ENCODE measurements at regions not wholly inside any gene's neighbourhood (a gene's known extent, or its start where the extent isn't known, plus 50 kb on each side); places are given as distances from the start of the nearest gene placed in this dataset.
A peak's percentile ranks its signal among the peaks of the same experiment; 100 is the strongest.

DNA sequence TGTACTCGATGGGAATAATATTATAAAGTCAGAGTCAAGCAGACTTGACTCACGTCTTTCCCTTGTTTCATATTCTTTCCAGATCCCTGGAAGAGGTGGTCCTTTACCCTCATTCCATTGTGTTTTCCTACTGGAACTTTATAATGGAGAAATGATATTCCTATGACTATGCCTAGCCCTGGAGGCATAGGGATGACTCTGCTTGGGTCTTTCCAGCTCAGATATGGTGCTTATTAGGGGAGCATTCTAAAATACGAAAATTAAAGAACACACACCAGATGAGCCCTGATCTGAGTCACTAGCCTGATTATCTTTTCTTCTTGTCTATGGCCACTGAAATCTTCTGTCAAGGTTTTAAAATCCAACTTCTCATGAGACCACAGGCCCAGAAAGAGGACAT, 231.4 kb downstream of the ANKRD50 start:
- no peak for DNase-seq (ENCODE audit: extremely low spot score)
- no peaks in the 10 kb centered on the region for H3K36me3 ChIP-seq (ENCODE audit: insufficient read depth)
- no peaks in the 10 kb centered on the region for H3K4me1 ChIP-seq (ENCODE audit: insufficient read depth)
- no peak overlapping the region for H3K27ac ChIP-seq (ENCODE audit: low read depth)
- WGBS = 86% methylated on average over 3 of the region's 3 CpGs
- H3K4me3 ChIP-seq (ENCODE audit: low read depth, low read length) = no peak overlapping the region

DNA sequence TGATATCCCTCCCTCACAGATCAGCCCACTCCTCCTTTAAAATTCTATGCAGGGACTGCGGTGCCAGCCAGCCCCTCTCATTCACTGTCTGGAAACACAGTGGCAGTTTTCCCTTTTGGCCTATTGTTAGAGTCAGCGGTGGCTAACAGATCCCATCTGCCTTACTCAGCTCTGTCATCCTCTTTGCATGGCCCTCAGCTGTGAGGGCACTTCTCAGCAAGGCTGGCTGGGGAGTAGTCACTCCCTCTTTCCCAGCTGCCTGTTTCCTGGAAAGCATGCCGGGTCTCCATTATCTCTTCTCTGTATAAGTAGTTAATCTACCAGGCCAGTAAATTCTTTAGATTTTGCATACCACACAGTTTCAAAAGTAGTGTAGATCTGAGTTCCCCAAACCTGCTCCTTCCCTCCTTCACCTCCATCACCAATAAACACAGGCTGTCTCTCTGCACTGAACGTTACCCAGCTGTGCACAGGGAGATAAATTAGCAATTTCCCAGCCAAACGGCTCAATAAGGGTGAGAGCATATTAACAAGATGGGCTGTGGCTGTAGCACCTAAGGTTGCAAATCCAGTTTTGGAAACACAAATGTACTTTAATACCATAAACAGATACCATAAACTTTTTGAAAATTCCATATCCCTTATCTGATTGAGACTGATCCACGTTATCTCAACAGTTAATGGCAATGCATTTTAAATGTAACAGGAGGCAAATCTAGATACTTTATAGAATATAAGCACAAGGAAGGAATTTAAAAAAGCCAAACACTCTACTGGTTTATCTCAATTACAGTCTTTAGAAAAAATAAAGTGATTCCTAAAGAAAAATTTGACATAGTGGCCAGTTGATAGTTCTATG, 229.3 kb downstream of the ANKRD50 start:
- 31% methylated on average over 6 of the region's 6 CpGs for WGBS
- DNase-seq (ENCODE audit: extremely low spot score) = peak; percentile 66
- H3K36me3 ChIP-seq (ENCODE audit: insufficient read depth) = no peaks in the 10 kb centered on the region
- H3K4me3 ChIP-seq (ENCODE audit: low read depth, low read length) = no peak overlapping the region
- H3K27ac ChIP-seq (ENCODE audit: low read depth) = no peak overlapping the region
- H3K4me1 ChIP-seq (ENCODE audit: insufficient read depth) = no peaks in the 10 kb centered on the region

DNA sequence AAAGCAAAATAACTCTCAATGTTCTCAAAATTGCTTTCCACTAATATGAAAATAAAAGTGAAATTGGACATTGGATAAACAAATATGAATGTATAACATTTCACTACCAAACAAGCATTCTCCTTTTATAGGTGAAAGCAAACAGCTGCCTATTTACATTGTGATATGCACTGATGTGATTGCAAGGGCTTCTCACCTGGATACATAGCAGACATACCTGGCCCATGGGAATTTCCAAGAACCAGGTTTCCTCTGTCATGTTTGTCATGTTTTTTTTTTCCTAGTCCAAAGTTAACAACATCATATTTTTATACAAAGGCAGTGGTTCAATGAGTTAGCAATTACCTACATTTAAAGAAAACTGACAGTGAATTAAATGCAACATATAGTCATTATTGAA, 228.5 kb downstream of the ANKRD50 start:
- H3K36me3 ChIP-seq (ENCODE audit: insufficient read depth) = no peaks in the 10 kb centered on the region
- H3K4me3 ChIP-seq (ENCODE audit: low read depth, low read length) = no peak overlapping the region

DNA sequence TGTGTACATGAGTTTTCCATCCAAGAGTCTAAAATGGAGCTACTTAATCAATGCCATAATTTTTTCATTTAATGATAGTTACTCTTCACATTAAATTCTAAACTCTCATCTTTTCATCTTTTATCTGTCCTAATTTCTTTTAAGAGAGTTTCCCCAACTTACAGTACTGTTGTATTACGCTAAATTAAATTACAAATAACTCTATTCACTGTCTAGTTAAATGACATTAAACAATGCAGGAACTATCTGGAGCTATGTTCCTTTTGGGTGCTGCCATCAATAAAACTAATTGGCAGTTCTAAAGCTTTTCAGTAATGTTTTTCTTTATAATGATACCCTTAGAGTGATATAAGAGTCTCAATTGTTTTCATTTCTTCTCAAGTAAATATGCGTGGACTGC, 227.6 kb downstream of the ANKRD50 start:
- no peak overlapping the region for H3K27ac ChIP-seq (ENCODE audit: low read depth)
- H3K4me3 ChIP-seq (ENCODE audit: low read depth, low read length) = no peak overlapping the region
- no peaks in the 10 kb centered on the region for H3K36me3 ChIP-seq (ENCODE audit: insufficient read depth)
- H3K4me1 ChIP-seq (ENCODE audit: insufficient read depth) = no peaks in the 10 kb centered on the region
- 90% methylated on average over 2 of the region's 2 CpGs for WGBS
- DNase-seq (ENCODE audit: extremely low spot score) = no peak

More for the DNA sequence above, 228.5 kb downstream of the ANKRD50 start:
- Histone ChIP-seq H3K4me1 (ENCODE audit: insufficient read depth) (no peaks in the 10 kb centered on the region), H3K27ac (ENCODE audit: low read depth) (no peak overlapping the region)
- no peak for DNase-seq (ENCODE audit: extremely low spot score)

DNA sequence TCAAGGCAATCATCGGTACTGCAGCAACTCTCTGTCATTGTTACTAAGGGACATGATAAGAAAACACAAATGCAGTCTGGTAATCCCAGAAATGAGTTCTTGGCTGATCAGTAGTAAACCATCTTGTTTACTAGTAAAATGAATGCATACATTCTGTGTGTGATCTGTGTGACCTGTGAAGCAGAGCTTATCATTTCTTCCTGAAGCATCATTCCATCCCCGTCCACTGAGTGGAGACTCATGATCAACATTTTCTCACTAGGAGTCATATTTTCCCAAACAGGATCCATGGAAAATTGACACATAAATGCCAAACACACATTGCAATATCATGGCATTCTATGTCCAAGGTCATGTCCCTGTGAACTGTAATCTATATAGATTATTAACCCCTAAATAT, 226.1 kb downstream of the ANKRD50 start:
- DNase-seq (ENCODE audit: extremely low spot score) = no peak
- Histone ChIP-seq H3K4me3 (ENCODE audit: low read depth, low read length) (no peak overlapping the region), H3K4me1 (ENCODE audit: insufficient read depth) (no peaks in the 10 kb centered on the region), H3K36me3 (ENCODE audit: insufficient read depth) (no peaks in the 10 kb centered on the region), H3K27ac (ENCODE audit: low read depth) (no peak overlapping the region)
- WGBS = 98% methylated on average over 2 of the region's 2 CpGs

DNA sequence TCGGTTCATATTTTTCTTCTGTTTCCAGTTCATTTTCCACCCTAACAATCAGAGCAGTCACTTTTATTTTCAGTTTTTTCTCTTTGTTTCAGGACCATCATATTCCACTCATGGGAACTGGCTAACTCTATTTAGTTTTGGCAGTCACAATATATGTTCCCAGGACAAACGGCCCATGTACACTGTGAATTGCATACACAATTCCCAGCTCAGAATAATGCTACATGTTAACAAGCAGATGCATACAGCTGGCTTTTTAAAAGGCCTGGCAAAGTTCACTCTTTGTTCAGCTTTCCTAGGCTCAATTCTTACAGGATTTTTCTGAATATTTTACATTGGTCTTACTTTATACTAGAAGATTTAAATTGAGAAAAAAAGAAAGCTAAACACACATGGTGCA, 224.9 kb downstream of the ANKRD50 start:
- no peak for DNase-seq (ENCODE audit: extremely low spot score)
- H3K4me3 ChIP-seq (ENCODE audit: low read depth, low read length) = no peak overlapping the region
- H3K36me3 ChIP-seq (ENCODE audit: insufficient read depth) = no peaks in the 10 kb centered on the region
- WGBS = 43% methylated on average over 2 of the region's 2 CpGs
- no peak overlapping the region for H3K27ac ChIP-seq (ENCODE audit: low read depth)
- H3K4me1 ChIP-seq (ENCODE audit: insufficient read depth) = no peaks in the 10 kb centered on the region

DNA sequence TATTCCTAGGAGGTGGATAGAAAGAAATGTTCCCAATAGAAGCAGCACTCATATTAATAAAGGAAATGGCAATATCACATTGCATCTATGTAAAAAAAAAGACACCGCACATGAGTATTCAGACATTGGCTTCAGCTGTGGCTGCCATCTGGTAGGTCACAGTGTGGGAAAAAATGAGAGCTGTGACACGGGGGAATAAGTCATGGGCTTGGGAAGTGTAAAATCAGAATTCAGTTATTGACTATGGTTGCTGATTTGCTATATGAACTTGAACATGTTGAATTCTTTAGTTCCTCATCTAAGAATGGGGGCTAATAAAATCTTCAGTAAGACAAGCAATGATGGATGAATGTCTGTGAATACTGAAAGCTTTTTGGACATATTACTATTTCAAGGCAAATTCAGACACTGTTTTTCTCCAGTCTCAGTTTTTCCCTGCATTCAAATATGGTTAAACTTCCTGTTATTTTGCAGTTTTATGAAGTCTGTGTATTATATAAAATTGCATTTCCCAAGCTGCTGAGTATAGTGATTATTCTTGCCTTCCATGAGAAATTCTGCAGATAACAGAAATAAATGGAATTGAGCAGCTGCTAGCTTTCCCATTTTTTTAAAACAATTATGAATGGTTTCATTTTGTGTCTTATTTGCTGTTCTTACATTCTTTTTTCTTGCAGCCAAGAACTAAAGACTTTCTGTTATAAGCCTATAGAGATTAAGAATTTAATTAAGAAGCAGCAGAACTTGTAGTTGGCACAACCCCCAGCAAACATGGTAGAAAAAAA, 221.0 kb downstream of the ANKRD50 start:
- no peaks in the 10 kb centered on the region for H3K36me3 ChIP-seq (ENCODE audit: insufficient read depth)
- 79% methylated on average over 2 of the region's 2 CpGs for WGBS
- H3K4me3 ChIP-seq (ENCODE audit: low read depth, low read length) = no peak overlapping the region
- DNase-seq (ENCODE audit: extremely low spot score) = no peak
- H3K4me1 ChIP-seq (ENCODE audit: insufficient read depth) = no peaks in the 10 kb centered on the region
- H3K27ac ChIP-seq (ENCODE audit: low read depth) = no peak overlapping the region

DNA sequence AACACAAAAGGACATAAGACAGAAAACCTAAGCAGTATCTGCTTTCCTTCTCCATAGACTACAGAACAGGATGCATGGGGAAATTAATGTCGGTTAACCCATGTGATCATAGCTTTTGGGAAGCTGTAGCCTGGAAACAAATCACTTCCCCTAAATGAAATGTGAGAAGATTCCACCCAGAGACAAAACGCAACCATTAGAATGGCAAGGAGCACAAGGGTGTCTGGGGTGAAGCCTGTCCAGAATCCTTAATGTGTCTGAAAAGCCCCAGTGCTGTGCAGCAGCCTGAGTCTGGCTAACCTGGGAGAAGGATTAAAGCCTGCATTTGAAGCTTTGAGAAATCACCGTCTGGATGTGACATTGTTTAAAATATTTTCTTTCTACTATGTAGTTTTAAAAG, 213.3 kb downstream of the ANKRD50 start:
- Histone ChIP-seq H3K4me3 (ENCODE audit: low read depth, low read length) (no peak overlapping the region), H3K27ac (ENCODE audit: low read depth) (no peak overlapping the region), H3K4me1 (ENCODE audit: insufficient read depth) (no peaks in the 10 kb centered on the region), H3K36me3 (ENCODE audit: insufficient read depth) (no peaks in the 10 kb centered on the region)
- DNase-seq (ENCODE audit: extremely low spot score) = no peak
- WGBS = 39% methylated on average over 3 of the region's 3 CpGs

DNA sequence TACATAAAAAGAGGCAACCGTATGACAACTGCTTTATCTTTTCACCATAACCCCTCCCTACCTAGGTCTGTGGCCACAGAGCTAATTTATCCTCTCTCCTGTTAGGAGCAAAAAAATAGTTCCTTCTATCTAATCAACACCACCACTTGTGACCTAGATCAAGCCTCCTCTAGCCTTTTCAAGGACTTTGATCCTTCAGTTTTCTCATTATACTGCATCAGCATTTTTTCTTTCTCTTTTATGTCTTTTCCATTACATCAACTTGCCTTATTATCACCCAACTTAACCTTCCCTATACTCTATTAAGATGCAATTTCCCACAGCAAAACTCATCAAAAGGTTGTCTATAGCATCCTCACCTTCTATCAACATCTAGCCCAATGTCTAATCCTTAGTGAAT, 211.0 kb downstream of the ANKRD50 start:
- Histone ChIP-seq H3K36me3 (ENCODE audit: insufficient read depth) (no peaks in the 10 kb centered on the region), H3K27ac (ENCODE audit: low read depth) (no peak overlapping the region), H3K4me3 (ENCODE audit: low read depth, low read length) (no peak overlapping the region), H3K4me1 (ENCODE audit: insufficient read depth) (no peaks in the 10 kb centered on the region)
- WGBS = 91% methylated on average over 1 of the region's 1 CpG
- no peak for DNase-seq (ENCODE audit: extremely low spot score)

DNA sequence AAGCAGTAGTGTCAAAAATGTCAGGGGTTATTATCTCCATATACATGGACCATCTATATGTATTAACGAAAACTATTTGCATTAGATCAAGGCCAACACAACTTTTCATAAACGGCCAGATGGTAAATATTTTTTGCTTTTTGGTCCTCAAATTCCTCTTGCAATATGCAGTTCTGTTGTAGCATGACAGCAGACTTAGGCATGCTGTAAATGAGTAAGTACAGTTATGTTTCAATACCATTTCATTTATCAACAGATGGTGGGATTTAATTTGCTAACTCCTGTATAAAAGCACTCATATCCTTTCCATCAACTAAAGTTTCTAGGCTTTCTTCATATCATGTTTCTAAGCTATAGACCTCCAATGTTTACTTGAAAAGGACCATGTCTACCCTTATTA, 208.1 kb downstream of the ANKRD50 start:
- Histone ChIP-seq H3K27ac (ENCODE audit: low read depth) (no peak overlapping the region), H3K4me3 (ENCODE audit: low read depth, low read length) (no peak overlapping the region), H3K4me1 (ENCODE audit: insufficient read depth) (no peaks in the 10 kb centered on the region), H3K36me3 (ENCODE audit: insufficient read depth) (no peaks in the 10 kb centered on the region)
- DNase-seq (ENCODE audit: extremely low spot score) = no peak
- 84% methylated on average over 2 of the region's 2 CpGs for WGBS

DNA sequence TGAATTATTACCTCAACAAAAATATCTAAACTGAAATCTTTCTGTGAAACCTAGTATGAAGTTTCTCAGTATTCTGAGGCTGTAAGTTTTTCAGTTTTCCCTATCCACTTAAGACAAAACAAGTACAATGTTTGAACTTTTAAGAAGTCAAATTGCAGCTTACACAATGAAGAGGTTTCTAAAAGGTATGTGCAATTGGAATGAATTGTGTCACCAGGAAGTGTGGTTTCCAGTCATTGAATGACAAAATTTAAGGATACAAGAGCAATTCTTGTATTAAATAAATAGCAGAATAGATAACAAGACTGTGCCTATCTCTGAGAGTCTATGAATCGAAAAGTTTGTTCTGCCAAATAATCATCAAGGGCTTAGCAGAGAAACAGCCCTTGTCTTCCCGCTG, 207.3 kb downstream of the ANKRD50 start:
- Histone ChIP-seq H3K27ac (ENCODE audit: low read depth) (no peak overlapping the region), H3K4me3 (ENCODE audit: low read depth, low read length) (no peak overlapping the region), H3K36me3 (ENCODE audit: insufficient read depth) (no peaks in the 10 kb centered on the region), H3K4me1 (ENCODE audit: insufficient read depth) (no peaks in the 10 kb centered on the region)
- no peak for DNase-seq (ENCODE audit: extremely low spot score)
- WGBS = 74% methylated on average over 2 of the region's 2 CpGs

DNA sequence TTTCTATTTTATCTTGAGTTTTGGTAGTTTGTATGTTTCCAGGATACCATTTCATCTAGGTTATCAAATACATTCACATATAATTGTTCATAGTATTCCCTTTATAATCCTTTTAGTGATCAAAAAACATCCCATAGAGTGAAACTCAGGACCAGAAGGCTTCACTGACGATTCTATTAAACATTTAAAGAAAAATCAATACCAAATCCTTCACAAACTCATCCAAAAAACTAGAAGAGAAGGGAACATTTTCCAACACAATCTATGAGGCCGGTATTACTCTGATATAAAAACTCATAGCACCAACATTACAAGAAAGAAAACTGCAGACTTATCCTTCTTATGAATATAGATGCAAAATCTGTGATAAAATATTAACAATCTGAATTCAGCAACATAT, 203.4 kb downstream of the ANKRD50 start:
- WGBS = 96% methylated on average over 2 of the region's 2 CpGs
- DNase-seq (ENCODE audit: extremely low spot score) = no peak
- H3K27ac ChIP-seq (ENCODE audit: low read depth) = no peak overlapping the region
- no peaks in the 10 kb centered on the region for H3K4me1 ChIP-seq (ENCODE audit: insufficient read depth)
- H3K36me3 ChIP-seq (ENCODE audit: insufficient read depth) = no peaks in the 10 kb centered on the region
- H3K4me3 ChIP-seq (ENCODE audit: low read depth, low read length) = no peak overlapping the region

DNA sequence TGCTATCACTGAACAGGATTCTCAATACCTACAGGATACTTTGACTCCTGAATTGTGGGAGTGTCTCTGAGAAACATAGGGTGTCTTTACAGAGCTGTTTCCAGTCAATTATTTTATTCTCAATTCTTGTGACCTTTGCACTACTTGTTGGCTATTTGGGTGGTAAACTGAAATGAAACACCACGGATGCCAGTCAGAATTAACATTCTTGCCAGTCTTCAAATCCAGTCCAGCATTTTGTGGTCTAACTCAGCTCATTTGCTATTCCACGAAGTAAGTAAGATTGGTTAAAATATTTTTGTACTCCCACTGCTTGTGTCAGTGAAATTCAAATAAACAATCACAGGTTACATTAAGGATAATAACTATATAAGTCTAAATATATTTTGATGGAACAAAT, 197.9 kb downstream of the ANKRD50 start:
- no peak for DNase-seq (ENCODE audit: extremely low spot score)
- no peaks in the 10 kb centered on the region for H3K4me1 ChIP-seq (ENCODE audit: insufficient read depth)
- H3K27ac ChIP-seq (ENCODE audit: low read depth) = no peak overlapping the region
- no peak overlapping the region for H3K4me3 ChIP-seq (ENCODE audit: low read depth, low read length)
- whole genome bisulfite sequencing = 91% methylated on average over 2 of the region's 2 CpGs
- no peaks in the 10 kb centered on the region for H3K36me3 ChIP-seq (ENCODE audit: insufficient read depth)

DNA sequence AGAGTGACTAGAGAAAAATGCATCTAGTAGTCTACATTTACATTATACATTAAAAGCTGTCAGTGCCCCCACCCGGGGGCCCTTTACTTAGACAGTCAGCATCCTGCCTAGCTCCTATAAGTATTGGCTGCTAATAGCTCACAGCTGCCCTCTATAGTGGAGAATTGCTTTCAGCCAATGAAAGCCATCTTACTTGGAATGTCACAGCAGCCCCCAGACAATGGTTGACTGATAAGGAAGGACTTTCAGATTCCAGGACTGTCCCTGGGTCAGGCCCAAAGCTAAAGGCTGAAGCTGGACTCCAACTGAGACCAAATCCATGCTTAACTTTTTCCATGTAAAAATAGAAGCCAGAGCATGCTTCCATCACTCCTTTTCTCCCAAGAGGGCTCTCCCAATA, 196.9 kb downstream of the ANKRD50 start:
- Histone ChIP-seq H3K4me3 (ENCODE audit: low read depth, low read length) (no peak overlapping the region), H3K27ac (ENCODE audit: low read depth) (no peak overlapping the region), H3K36me3 (ENCODE audit: insufficient read depth) (no peaks in the 10 kb centered on the region), H3K4me1 (ENCODE audit: insufficient read depth) (no peaks in the 10 kb centered on the region)
- no peak for DNase-seq (ENCODE audit: extremely low spot score)
- WGBS = 88% methylated on average over 1 of the region's 1 CpG
